Liver (tissue), 8 donors: ENCODE measurements at regions not wholly inside any gene's neighbourhood (a gene's known extent, or its start where the extent isn't known, plus 50 kb on each side); places are given as distances from the start of the nearest gene placed in this dataset.

Experiments
- DNase-seq: peaks from one replicate; pipeline ENCODE4 v3.0.0-alpha.2; 2017; ENCODE audit warnings: low spot score
- H3K27ac ChIP-seq, 2 donors: one replicate each; pipeline ENCODE4 v1.7.0; 2013; ENCODE audit warnings: inconsistent platforms in 2 of 2, low read length in 2 of 2, control low read depth in 1 of 2, low read depth in 1 of 2, mild to moderate bottlenecking in 1 of 2
- H3K27me3 ChIP-seq, 4 donors: one replicate each; pipeline versions ENCODE4 v1.6.1 to v1.7.0; 2013; ENCODE audit warnings: low read length in 3 of 4, inconsistent platforms in 1 of 4, mild to moderate bottlenecking in 1 of 4, moderate library complexity in 1 of 4; ENCODE audit not compliant: control insufficient read depth in 4 of 4, insufficient read depth in 4 of 4
- H3K36me3 ChIP-seq, 4 donors: one replicate each; pipeline versions ENCODE4 v1.6.1 to v1.7.0; 2013; ENCODE audit warnings: low read length in 3 of 4, mild to moderate bottlenecking in 3 of 4, low read depth in 1 of 4, moderate library complexity in 1 of 4; ENCODE audit not compliant: control insufficient read depth in 4 of 4, insufficient read depth in 3 of 4
- H3K4me1 ChIP-seq, 4 donors: one replicate each; pipeline versions ENCODE4 v1.6.1 to v1.7.0; 2013; ENCODE audit warnings: low read length in 3 of 4, mild to moderate bottlenecking in 3 of 4, moderate library complexity in 1 of 4; ENCODE audit not compliant: control insufficient read depth in 4 of 4, insufficient read depth in 4 of 4
- H3K4me3 ChIP-seq, 3 donors: one replicate each; pipeline versions ENCODE4 v1.6.1 to v1.7.0; 2013; ENCODE audit warnings: low read length in 3 of 3, control low read depth in 1 of 3, low read depth in 1 of 3, mild to moderate bottlenecking in 1 of 3
- H3K9ac ChIP-seq, 2 donors: one replicate each; pipeline ENCODE4 v1.7.0; 2013; ENCODE audit warnings: low read length in 2 of 2, mild to moderate bottlenecking in 2 of 2, moderate library complexity in 2 of 2, control low read depth in 1 of 2, low read depth in 1 of 2
- H3K9me3 ChIP-seq, 4 donors: one replicate each; pipeline versions ENCODE4 v1.6.1 to v1.7.0; 2013; ENCODE audit warnings: low read length in 3 of 4; ENCODE audit not compliant: control insufficient read depth in 4 of 4
- EGR1 ChIP-seq, 2 donors: IDR thresholded peaks; 2 replicates each; pipeline ENCODE4 v1.6.1; 2016 to 2018; ENCODE audit warnings: antibody characterized with exemption in 2 of 2, low read depth in 2 of 2
- FOXA2 ChIP-seq: IDR thresholded peaks from 2 replicates; pipeline ENCODE4 v1.6.1; 2016; ENCODE audit warnings: antibody characterized with exemption
- GABPA ChIP-seq, 2 donors: IDR thresholded peaks in 1 of 2; conservative IDR thresholded peaks in 1 of 2; 2 replicates each; pipeline ENCODE4 v1.6.1; 2016; ENCODE audit warnings: antibody characterized with exemption in 2 of 2, mild to moderate bottlenecking in 1 of 2, moderate library complexity in 1 of 2
- HNF4A ChIP-seq, 2 donors: conservative IDR thresholded peaks; 2 replicates each; pipeline ENCODE4 v1.6.1; 2016; ENCODE audit warnings: antibody characterized with exemption in 2 of 2, mild to moderate bottlenecking in 2 of 2
- HNF4G ChIP-seq: IDR thresholded peaks from 2 replicates; pipeline ENCODE4 v1.6.1; 2016; ENCODE audit warnings: antibody characterized with exemption
- JUND ChIP-seq, 2 donors: IDR thresholded peaks; 2 replicates each; pipeline ENCODE4 v1.6.1; 2016; ENCODE audit warnings: antibody characterized with exemption in 2 of 2
- NR2F2 ChIP-seq: IDR thresholded peaks from 2 replicates; pipeline ENCODE4 v1.6.1; 2016; ENCODE audit warnings: antibody characterized with exemption
- RAD21 ChIP-seq, 2 donors: IDR thresholded peaks; 2 replicates each; pipeline ENCODE4 v1.6.1; 2016; ENCODE audit warnings: antibody characterized with exemption in 2 of 2, mild to moderate bottlenecking in 2 of 2
- RXRA ChIP-seq, 2 donors: IDR thresholded peaks; 2 replicates each; pipeline ENCODE4 v1.6.1; 2017 to 2018; ENCODE audit warnings: antibody characterized with exemption in 2 of 2, mild to moderate bottlenecking in 1 of 2
- SP1 ChIP-seq: IDR thresholded peaks from 2 replicates; pipeline ENCODE4 v1.6.1; 2018; ENCODE audit warnings: antibody characterized with exemption, mild to moderate bottlenecking
- TAF1 ChIP-seq: conservative IDR thresholded peaks from 2 replicates; pipeline ENCODE4 v1.6.1; 2016; ENCODE audit warnings: antibody characterized with exemption, mild to moderate bottlenecking
- YY1 ChIP-seq: IDR thresholded peaks from 2 replicates; pipeline ENCODE4 v1.6.1; 2016; ENCODE audit warnings: antibody characterized with exemption, mild to moderate bottlenecking
- WGBS: extraction: QIAGEN DNeasy Blood & Tissue Kit; methylation state at CpG from one replicate; pipeline ENCODE4 v1.1.7; 2013; 5-methylcytosine and 5-hydroxymethylcytosine counted together
- TF ChIP-seq, protein P1 (sequence below): IDR thresholded peaks from 2 replicates; pipeline ENCODE4 v1.6.1; 2016; ENCODE audit warnings: antibody characterized with exemption
- TF ChIP-seq, protein P2 (sequence below): IDR thresholded peaks from 2 replicates; pipeline ENCODE4 v1.6.1; 2016; ENCODE audit warnings: antibody characterized with exemption
- TF ChIP-seq, protein P3 (sequence below): IDR thresholded peaks from 2 replicates; pipeline ENCODE4 v1.6.1; 2016; ENCODE audit warnings: antibody characterized with exemption, mild to moderate bottlenecking
- TF ChIP-seq, protein P4 (sequence below): fragments of 150-350 bp; IDR thresholded peaks from 2 replicates; pipeline ENCODE4 v1.5.1; 2017; ENCODE audit warnings: improper control_type of control experiment, low read depth, low read length; ENCODE audit not compliant: missing input control
- TF ChIP-seq, protein P5 (sequence below): IDR thresholded peaks from 2 replicates; pipeline ENCODE4 v1.6.1; 2016; ENCODE audit warnings: antibody characterized with exemption
- donor health status: healthy.
- donor health status: healthy.
- donor health status: healthy.
- donor health status: healthy.
- donor health status: healthy.

DNA sequence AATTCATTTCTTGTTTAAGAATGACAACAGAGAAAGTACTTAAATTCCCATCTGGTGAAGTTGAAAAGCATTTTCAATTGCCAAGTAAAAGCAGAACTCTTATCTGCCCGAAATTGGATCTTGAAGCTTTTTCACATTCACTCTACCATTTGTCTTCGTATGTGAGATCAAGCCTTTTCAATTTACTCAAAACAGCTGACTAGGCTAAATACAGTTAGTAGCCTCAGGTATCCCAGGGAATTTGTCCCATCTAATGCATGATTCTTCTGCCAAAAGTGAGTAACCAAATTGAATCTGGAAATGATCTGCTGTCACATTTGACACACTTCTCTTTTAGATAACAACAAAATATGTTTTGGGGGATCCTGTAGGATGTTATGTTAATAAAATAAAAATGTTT is 596.8 kb upstream of the HS3ST5 start:
- DNase-seq, result no peak
- Histone ChIP-seq H3K9ac (no peak overlapping the region), H3K4me3 (no peak overlapping the region), H3K9me3 (no peaks in the 10 kb centered on the region), H3K4me1 (no peaks in the 10 kb centered on the region), H3K27me3 (no peaks in the 10 kb centered on the region), H3K27ac (no peak overlapping the region), H3K36me3 (no peaks in the 10 kb centered on the region)
- TF ChIP-seq EGR1 (IDR thresholded peaks at IDR 0.05; ENCODE audit: low read depth in 2 of 2) (no peak), GABPA (IDR thresholded peaks at IDR 0.05 in 1 of 2, conservative IDR thresholded peaks at IDR 0.05 in 1 of 2) (no peak), RXRA (IDR thresholded peaks at IDR 0.05) (no peak), JUND (IDR thresholded peaks at IDR 0.05) (no peak), FOXA2 (no peak), SP1 (no peak), RAD21 (IDR thresholded peaks at IDR 0.05) (no peak), HNF4A (conservative IDR thresholded peaks at IDR 0.05) (no peak), YY1 (no peak), NR2F2 (no peak)
- TF ChIP-seq, protein P1, sequence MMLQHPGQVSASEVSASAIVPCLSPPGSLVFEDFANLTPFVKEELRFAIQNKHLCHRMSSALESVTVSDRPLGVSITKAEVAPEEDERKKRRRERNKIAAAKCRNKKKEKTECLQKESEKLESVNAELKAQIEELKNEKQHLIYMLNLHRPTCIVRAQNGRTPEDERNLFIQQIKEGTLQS, result no peak
- TF ChIP-seq, protein P2, sequence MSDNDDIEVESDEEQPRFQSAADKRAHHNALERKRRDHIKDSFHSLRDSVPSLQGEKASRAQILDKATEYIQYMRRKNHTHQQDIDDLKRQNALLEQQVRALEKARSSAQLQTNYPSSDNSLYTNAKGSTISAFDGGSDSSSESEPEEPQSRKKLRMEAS, result no peak
- TF ChIP-seq, protein P3, sequence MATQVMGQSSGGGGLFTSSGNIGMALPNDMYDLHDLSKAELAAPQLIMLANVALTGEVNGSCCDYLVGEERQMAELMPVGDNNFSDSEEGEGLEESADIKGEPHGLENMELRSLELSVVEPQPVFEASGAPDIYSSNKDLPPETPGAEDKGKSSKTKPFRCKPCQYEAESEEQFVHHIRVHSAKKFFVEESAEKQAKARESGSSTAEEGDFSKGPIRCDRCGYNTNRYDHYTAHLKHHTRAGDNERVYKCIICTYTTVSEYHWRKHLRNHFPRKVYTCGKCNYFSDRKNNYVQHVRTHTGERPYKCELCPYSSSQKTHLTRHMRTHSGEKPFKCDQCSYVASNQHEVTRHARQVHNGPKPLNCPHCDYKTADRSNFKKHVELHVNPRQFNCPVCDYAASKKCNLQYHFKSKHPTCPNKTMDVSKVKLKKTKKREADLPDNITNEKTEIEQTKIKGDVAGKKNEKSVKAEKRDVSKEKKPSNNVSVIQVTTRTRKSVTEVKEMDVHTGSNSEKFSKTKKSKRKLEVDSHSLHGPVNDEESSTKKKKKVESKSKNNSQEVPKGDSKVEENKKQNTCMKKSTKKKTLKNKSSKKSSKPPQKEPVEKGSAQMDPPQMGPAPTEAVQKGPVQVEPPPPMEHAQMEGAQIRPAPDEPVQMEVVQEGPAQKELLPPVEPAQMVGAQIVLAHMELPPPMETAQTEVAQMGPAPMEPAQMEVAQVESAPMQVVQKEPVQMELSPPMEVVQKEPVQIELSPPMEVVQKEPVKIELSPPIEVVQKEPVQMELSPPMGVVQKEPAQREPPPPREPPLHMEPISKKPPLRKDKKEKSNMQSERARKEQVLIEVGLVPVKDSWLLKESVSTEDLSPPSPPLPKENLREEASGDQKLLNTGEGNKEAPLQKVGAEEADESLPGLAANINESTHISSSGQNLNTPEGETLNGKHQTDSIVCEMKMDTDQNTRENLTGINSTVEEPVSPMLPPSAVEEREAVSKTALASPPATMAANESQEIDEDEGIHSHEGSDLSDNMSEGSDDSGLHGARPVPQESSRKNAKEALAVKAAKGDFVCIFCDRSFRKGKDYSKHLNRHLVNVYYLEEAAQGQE, result no peak
- TF ChIP-seq, protein P4, sequence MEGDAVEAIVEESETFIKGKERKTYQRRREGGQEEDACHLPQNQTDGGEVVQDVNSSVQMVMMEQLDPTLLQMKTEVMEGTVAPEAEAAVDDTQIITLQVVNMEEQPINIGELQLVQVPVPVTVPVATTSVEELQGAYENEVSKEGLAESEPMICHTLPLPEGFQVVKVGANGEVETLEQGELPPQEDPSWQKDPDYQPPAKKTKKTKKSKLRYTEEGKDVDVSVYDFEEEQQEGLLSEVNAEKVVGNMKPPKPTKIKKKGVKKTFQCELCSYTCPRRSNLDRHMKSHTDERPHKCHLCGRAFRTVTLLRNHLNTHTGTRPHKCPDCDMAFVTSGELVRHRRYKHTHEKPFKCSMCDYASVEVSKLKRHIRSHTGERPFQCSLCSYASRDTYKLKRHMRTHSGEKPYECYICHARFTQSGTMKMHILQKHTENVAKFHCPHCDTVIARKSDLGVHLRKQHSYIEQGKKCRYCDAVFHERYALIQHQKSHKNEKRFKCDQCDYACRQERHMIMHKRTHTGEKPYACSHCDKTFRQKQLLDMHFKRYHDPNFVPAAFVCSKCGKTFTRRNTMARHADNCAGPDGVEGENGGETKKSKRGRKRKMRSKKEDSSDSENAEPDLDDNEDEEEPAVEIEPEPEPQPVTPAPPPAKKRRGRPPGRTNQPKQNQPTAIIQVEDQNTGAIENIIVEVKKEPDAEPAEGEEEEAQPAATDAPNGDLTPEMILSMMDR, result no peak
- TF ChIP-seq, protein P5, sequence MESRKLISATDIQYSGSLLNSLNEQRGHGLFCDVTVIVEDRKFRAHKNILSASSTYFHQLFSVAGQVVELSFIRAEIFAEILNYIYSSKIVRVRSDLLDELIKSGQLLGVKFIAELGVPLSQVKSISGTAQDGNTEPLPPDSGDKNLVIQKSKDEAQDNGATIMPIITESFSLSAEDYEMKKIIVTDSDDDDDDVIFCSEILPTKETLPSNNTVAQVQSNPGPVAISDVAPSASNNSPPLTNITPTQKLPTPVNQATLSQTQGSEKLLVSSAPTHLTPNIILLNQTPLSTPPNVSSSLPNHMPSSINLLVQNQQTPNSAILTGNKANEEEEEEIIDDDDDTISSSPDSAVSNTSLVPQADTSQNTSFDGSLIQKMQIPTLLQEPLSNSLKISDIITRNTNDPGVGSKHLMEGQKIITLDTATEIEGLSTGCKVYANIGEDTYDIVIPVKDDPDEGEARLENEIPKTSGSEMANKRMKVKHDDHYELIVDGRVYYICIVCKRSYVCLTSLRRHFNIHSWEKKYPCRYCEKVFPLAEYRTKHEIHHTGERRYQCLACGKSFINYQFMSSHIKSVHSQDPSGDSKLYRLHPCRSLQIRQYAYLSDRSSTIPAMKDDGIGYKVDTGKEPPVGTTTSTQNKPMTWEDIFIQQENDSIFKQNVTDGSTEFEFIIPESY, result no peak
- 65% methylated on average over 2 of the region's 2 CpGs for WGBS

DNA sequence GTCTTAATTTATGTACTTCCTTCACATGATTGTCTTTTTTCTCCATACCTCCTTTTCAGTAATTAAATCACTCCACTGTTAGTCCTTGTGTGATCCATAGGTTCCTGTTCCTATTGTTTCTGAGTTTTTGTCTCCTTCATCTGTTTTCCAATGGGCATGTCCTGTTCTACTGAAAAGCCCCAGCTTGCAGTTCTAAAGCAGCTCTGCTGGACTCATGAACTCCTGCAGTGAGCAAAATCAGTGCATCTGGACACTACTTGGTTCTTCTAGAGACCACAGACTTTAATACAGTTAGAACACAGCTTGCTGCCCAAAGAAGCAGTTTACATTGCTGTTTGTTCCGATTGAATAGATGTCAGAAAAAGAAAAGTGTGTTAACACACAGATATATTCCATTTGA is 593.3 kb upstream of the HS3ST5 start:
- no peaks in the 10 kb centered on the region for H3K9me3 ChIP-seq
- H3K36me3 ChIP-seq, result no peaks in the 10 kb centered on the region
- no peak overlapping the region for H3K9ac ChIP-seq
- DNase-seq, result no peak
- H3K27ac ChIP-seq, result no peak overlapping the region
- H3K4me3 ChIP-seq, result no peak overlapping the region
- no peak for TF ChIP-seq SP1
- no peak for TF ChIP-seq HNF4G
- TF ChIP-seq EGR1 (IDR thresholded peaks at IDR 0.05; ENCODE audit: low read depth in 2 of 2), result no peak
- no peak for TF ChIP-seq JUND (IDR thresholded peaks at IDR 0.05)
- TF ChIP-seq GABPA (IDR thresholded peaks at IDR 0.05 in 1 of 2, conservative IDR thresholded peaks at IDR 0.05 in 1 of 2), result no peak
- TF ChIP-seq TAF1, result no peak
- TF ChIP-seq, protein P4, result no peak
- TF ChIP-seq YY1, result no peak
- TF ChIP-seq, protein P3, result no peak
- TF ChIP-seq FOXA2, result no peak
- WGBS, result 80% methylated on average over 1 of the region's 1 CpG
- peaks cover 0 to 2% (median 0%) of the 10 kb centered on the region in 4 donors for H3K4me1 ChIP-seq
- no peaks in the 10 kb centered on the region for H3K27me3 ChIP-seq
